ENCODE measurements at regions not wholly inside any gene's neighbourhood (a gene's known extent, or its start where the extent isn't known, plus 50 kb on each side); places are given as distances from the start of the nearest gene placed in this dataset.

- no peak for DNase-seq (ENCODE audit: low read depth in 2 of 2)
These were observed 428.4 kb upstream of the ZEB2 start for GRCh38 chr2:144948205-144948855.

- no peak for DNase-seq (ENCODE audit: low read depth in 2 of 2)
These were observed 427.8 kb upstream of the ZEB2 start for GRCh38 chr2:144947709-144948037.

GRCh38 chr2:144946263-144946662, 426.3 kb upstream of the ZEB2 start:
- no peak for DNase-seq (ENCODE audit: low read depth in 2 of 2)

- no peak for DNase-seq (ENCODE audit: low read depth in 2 of 2)
These were observed 424.8 kb upstream of the ZEB2 start for GRCh38 chr2:144944546-144945220.

GRCh38 chr2:144943986-144944385, 424.1 kb upstream of the ZEB2 start:
- DNase-seq (ENCODE audit: low read depth in 2 of 2), result no peak

- DNase-seq (ENCODE audit: low read depth in 2 of 2), result no peak
These were observed 423.5 kb upstream of the ZEB2 start for GRCh38 chr2:144943293-144943941.

GRCh38 chr2:144942516-144943256, 422.8 kb upstream of the ZEB2 start:
- no peak for DNase-seq (ENCODE audit: low read depth in 2 of 2)

- DNase-seq (ENCODE audit: low read depth in 2 of 2), result no peak
These were observed 422.0 kb upstream of the ZEB2 start for GRCh38 chr2:144941743-144942488.

- no peak for DNase-seq (ENCODE audit: low read depth in 2 of 2)
These were observed 419.7 kb upstream of the ZEB2 start for GRCh38 chr2:144939590-144939989.

GRCh38 chr2:144937910-144938709, 418.2 kb upstream of the ZEB2 start:
- DNase-seq (ENCODE audit: low read depth in 2 of 2), result no peak

GRCh38 chr2:144937066-144937465, 417.1 kb upstream of the ZEB2 start:
- no peak for DNase-seq (ENCODE audit: low read depth in 2 of 2)

- no peak for DNase-seq (ENCODE audit: low read depth in 2 of 2)
These were observed 416.5 kb upstream of the ZEB2 start for GRCh38 chr2:144936442-144936841.

- DNase-seq (ENCODE audit: low read depth in 2 of 2), result no peak
These were observed 415.8 kb upstream of the ZEB2 start for GRCh38 chr2:144935736-144936135.

GRCh38 chr2:144935191-144935590, 415.3 kb upstream of the ZEB2 start:
- DNase-seq (ENCODE audit: low read depth in 2 of 2), result no peak

GRCh38 chr2:144931960-144932359, 412.0 kb upstream of the ZEB2 start:
- no peak for DNase-seq (ENCODE audit: low read depth in 2 of 2)

GRCh38 chr2:144931480-144931879, 411.6 kb upstream of the ZEB2 start:
- no peak for DNase-seq (ENCODE audit: low read depth in 2 of 2)

- DNase-seq (ENCODE audit: low read depth in 2 of 2), result no peak
These were observed 407.5 kb upstream of the ZEB2 start for GRCh38 chr2:144927429-144927828.

GRCh38 chr2:144925886-144926285, 406.0 kb upstream of the ZEB2 start:
- no peak for DNase-seq (ENCODE audit: low read depth in 2 of 2)

- DNase-seq (ENCODE audit: low read depth in 2 of 2), result no peak
These were observed 404.9 kb upstream of the ZEB2 start for GRCh38 chr2:144924827-144925226.

- no peak for DNase-seq (ENCODE audit: low read depth in 2 of 2)
These were observed 402.6 kb upstream of the ZEB2 start for GRCh38 chr2:144922519-144922918.

All from stimulated activated CD8-positive, alpha-beta memory T cell treated with anti-CD3 and anti-CD28 coated beads, Interleukin-2, amount 100 ng/mL, for 1 hour (primary cell).